ENCODE measurements at regions not wholly inside any gene's neighbourhood (a gene's known extent, or its start where the extent isn't known, plus 50 kb on each side); places are given as distances from the start of the nearest gene placed in this dataset.

GRCh38 chr2:193943406-193943960, 1713.5 kb upstream of the SLC39A10 start:
- no peak for TF ChIP-seq CTCF (IDR thresholded peaks at IDR 0.05)
- no peak overlapping the region for H3K27ac ChIP-seq

GRCh38 chr2:193935114-193935513, 1721.9 kb upstream of the SLC39A10 start:
- Histone ChIP-seq H3K4me3 (no peak overlapping the region), H3K9me3 (no peaks in the 10 kb centered on the region), H3K4me1 (no peaks in the 10 kb centered on the region), H3K27ac (no peak overlapping the region), H3K36me3 (no peaks in the 10 kb centered on the region), H3K27me3 (no peaks in the 10 kb centered on the region)
- TF ChIP-seq CTCF (IDR thresholded peaks at IDR 0.05): no peak
- no peak for ATAC-seq
- no peak for DNase-seq
- intact Hi-C loops (cut with DNase I): no loop called here

More at GRCh38 chr2:193943406-193943960, 1713.5 kb upstream of the SLC39A10 start:
- H3K9me3 ChIP-seq: no peaks in the 10 kb centered on the region
- no peaks in the 10 kb centered on the region for H3K4me1 ChIP-seq
- ATAC-seq: no peak
- H3K4me3 ChIP-seq: no peak overlapping the region
- intact Hi-C loops (cut with DNase I): no loop called here
- no peaks in the 10 kb centered on the region for H3K27me3 ChIP-seq
- H3K36me3 ChIP-seq: no peaks in the 10 kb centered on the region
- no peak for DNase-seq

- Histone ChIP-seq H3K36me3 (peaks cover 0 to 2% of the 10 kb centered on the region in 2 donors), H3K27me3 (no peaks in the 10 kb centered on the region), H3K4me1 (no peaks in the 10 kb centered on the region), H3K9me3 (no peaks in the 10 kb centered on the region), H3K4me3 (no peak overlapping the region), H3K27ac (no peak overlapping the region)
- DNase-seq (no peak), ATAC-seq (no peak)
- TF ChIP-seq CTCF (IDR thresholded peaks at IDR 0.05): no peak
- intact Hi-C loops (cut with DNase I): no loop called here
These were observed 1727.9 kb upstream of the SLC39A10 start for GRCh38 chr2:193929131-193929530.

DNA sequence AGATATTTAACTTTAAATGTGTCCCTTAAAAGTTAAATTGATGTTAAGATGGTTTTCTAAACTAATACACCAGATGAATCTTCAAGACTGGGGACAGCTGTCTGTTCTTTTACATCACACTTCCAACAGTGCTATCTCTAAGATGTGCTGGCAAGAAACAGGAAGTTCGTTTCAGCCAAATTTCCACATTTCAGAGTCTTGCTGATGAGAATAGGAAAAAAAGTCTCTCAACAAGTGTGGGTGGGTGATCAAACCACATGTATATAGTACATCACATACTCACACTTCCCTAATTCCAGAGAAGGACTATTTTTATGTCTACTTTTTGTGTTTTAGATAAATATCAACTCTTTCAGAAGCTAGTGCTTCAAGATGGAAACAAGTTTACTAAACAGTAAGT, 1712.8 kb upstream of the TMEFF2 start:
- intact Hi-C loops (cut with DNase I): no loop called here
- peaks cover 0 to 3% of the 10 kb centered on the region in 2 donors for H3K9me3 ChIP-seq

DNA sequence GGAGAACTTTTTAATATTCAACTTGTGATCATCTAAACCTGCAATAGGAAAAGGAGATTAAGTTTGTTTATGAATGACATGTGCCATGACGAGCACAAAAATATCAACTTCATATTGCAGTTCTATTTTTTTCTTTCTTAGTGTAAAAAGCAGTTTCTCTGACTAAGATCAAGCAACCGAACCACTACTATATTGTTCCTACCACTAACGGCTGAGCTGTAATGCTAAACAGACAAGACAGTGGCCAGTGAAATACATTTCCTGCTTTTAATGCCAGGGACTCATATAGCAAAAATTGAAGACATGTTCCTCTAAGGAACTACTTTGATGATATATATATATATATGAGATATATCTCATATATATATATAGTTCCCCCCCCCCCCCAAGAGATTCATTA, 1705.6 kb upstream of the TMEFF2 start:
- ATAC-seq: no peak

More for the DNA sequence above, 1712.8 kb upstream of the TMEFF2 start:
- Histone ChIP-seq H3K4me3 (no peak overlapping the region), H3K36me3 (no peaks in the 10 kb centered on the region), H3K27me3 (no peaks in the 10 kb centered on the region), H3K4me1 (no peaks in the 10 kb centered on the region), H3K27ac (no peak overlapping the region)
- no peak for DNase-seq
- TF ChIP-seq CTCF (IDR thresholded peaks at IDR 0.05): no peak
- ATAC-seq: no peak

More for the DNA sequence above, 1705.6 kb upstream of the TMEFF2 start:
- Histone ChIP-seq H3K4me3 (no peak overlapping the region), H3K9me3 (peaks cover 0 to 4% of the 10 kb centered on the region in 2 donors), H3K36me3 (no peaks in the 10 kb centered on the region), H3K27ac (no peak overlapping the region), H3K4me1 (no peaks in the 10 kb centered on the region), H3K27me3 (no peaks in the 10 kb centered on the region)
- intact Hi-C loops (cut with DNase I): no loop called here
- no peak for TF ChIP-seq CTCF (IDR thresholded peaks at IDR 0.05)
- DNase-seq: no peak

All from left lung (tissue), 4 donors.